NCI-H69 (cell line): ENCODE measurements at regions not wholly inside any gene's neighbourhood (a gene's known extent, or its start where the extent isn't known, plus 50 kb on each side); places are given as distances from the start of the nearest gene placed in this dataset.
A peak's percentile ranks its signal among the peaks of the same experiment; 100 is the strongest.
"Not testable (repeated sequence)": the region's sequence is repeated elsewhere in the genome, so short reads cannot be mapped to it uniquely, and the experiment has no call there.

Experiments
- DNase-seq: peaks from one replicate; lab custom pipeline; 2025; lab: John Stamatoyannopoulos, UW

- no peak for DNase-seq
Measured at GRCh38 chrX:68995780-68996551, 167.1 kb downstream of the EFNB1 start.

DNA sequence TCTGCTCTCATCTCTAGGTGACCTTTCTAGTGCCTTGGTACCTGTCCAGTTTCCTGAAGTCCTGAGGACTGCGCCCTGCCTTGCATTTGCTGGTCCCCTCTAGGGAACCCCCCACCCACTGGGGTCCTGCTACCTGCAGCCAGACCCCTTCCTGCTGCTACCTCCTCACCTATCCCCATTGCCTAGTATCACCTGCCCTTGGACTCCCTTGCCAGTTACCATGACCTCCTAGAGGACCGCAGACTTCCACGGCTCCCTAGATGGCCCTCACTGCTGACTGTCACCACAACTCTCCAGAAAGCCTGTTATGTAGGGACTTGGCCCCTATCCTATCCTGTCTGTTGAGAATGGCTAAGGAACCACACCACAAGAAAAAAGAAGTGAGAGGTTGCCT is 166.6 kb downstream of the EFNB1 start:
- DNase-seq: no peak

DNA sequence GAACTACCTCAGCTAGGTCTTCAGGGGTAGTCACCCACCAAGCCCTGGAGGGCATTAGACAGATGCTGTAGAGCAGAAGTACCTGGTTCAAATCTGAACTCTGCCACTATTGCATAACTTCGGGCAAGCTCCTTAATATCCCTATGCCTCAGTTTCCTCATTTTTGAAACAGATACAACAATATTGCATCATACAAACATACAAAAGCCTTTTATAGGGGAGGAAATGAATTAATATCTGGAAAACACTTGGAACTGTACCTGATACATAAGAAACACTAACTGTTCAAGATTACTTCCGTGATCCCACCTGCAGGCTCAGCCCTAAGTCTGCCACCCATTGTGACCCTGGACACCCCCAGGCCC is 166.1 kb downstream of the EFNB1 start:
- no peak for DNase-seq

DNA sequence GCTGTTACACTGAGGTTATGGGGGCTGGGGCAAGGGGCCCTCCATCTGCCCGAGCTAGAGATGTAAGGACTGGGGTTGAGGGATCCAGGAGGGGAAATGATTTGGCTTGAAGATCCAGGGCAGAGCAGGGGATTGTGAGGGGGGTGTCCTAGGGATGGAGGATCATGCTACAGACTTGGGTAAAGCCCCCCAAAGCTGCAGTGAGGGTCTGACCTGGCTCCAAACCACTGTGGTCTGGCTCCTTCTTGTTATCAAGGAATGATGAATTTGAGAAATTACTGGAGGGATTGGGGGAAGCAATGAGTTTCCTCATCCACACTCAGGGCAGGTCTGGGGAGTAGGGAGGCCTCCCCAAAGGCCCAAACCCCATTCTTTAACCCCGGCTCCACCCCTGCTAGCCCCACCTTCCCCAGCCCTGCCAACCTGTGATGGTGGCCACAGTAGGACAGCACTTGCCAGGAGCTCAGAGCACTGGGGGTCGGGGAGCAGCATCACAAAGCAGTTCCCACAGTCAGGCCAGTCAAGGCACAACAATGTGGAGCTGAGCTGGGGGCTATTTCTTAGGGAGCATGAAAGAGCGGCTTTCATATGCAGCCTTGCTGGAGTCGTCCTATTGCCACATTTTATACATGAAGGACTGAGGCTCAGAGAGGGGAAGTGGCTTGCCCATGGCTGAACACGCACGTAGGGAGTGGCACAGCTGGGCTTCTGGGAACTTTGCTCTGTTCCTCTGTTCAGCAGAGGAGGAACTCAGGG is 165.5 kb downstream of the EFNB1 start:
- DNase-seq: no peak

DNA sequence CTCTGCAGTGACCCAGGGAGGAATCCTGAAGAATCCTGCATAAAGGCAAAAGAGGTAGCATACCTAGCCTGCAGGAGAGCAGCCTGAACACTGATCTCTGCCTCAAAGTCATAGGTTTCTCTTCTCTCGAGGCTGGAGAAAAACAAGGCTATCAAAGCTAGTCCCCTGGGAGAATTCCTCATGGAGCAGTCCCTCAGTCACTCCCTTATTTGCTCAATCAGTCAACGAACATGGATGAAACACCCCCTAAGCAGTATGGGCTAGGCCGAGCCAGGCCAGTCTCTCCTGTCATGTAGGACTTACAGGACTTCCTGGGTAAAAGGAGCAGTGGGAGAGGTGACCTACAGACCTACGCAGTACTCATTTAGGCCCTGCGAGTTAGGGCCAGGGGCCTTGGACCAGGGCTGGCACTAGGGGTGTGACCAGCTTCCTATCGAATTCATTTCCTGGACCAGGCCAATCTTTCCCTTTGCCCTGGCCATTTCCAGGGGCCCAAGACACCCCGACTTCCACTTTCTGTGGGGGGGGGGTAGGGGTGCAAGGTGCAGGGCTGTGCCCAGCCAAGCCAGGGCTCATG is 164.1 kb downstream of the EFNB1 start:
- DNase-seq: no peak

DNA sequence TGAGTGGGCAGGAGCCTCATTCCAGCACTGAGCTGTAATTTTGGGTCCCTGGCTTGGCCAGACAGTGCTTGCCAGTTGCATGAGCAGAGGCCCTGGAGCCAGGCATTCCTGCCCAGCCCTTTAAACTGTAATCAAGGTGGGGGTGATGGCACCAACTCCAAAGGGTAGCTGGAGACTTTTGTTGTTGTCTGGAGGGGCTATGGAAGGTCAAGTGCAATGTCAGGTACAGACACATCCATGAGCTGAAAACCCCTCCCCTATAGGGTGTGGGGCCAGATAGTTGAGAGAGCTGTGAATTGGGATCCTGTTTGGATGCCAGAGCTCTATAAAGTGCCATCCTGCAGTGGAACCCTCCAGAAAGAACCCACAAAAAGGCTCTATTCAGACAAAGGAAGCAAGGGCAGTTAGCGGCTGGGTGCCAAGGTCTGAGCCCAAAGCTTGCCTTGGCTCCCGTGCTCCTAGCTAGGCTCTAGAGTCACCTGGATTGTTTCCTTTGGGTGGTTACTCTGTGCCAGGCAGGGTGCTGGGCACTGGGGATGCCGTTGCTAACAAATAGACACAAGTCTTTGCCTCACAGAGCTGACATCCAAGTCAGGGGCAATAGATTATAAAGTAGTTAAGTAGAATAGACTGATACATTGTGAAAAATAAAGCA is 163.0 kb downstream of the EFNB1 start:
- no peak for DNase-seq

GRCh38 chrX:68990948-68991347 is 162.1 kb downstream of the EFNB1 start:
- no peak for DNase-seq

DNA sequence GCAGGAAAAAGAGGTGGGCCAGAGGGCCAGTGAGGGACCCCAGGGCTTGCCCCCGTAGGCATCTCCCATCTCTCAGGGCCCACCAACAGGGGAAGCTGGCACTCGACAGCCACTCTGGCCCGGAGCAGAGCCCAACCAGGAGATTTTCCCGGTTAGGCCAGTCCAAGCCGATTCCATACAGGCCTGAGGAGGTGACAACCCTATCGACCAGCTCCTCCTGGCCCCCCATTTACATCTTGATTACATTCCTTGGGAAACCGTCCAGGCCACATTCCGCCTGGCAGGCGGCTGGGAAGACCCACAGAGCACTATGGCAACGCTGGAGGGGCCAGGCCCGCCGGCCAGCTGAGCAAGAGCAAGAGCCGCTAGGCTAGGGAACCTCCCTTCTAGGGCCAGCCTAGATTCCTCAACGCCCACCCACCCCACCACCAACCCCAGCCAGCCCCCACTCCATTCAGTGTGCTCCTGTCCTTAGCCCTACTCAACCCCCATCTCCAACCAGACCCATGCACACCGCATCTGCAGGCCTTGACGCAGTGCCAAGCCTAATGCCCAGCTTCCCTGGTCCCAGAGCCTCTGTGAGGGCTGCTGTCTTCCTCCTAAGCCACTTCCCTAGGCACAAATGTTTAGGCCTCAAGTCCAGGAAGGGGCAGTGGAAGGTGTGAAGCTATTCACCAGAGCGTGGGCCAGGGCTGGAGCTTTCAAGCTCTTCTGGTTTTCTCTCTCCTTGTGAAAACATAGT is 161.2 kb downstream of the EFNB1 start:
- DNase-seq: no peak

DNA sequence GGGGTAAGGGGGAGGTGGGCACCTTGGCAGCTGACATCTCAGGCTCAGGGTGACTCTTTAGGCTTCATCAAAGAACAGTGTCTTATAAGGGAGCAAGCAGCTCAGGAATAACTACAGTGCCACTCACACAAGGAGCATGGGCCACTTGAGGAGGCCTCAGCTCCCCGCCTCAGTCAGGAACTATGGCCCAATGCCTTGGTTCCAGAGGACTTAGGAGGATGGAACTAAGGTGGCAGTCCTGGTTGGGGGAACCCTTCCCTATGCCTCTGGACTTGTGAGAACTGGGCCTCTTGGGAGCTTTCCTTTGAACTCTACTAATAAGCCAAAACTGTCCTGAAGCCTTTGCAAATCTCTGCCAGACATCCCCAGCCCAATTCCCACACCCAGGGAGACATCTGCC is 160.6 kb downstream of the EFNB1 start:
- DNase-seq: no peak

GRCh38 chrX:68988865-68989264 is 160.0 kb downstream of the EFNB1 start:
- DNase-seq: no peak

- DNase-seq: no peak
Measured at GRCh38 chrX:68985135-68985755, 156.4 kb downstream of the EFNB1 start.

GRCh38 chrX:68983004-68983857 is 154.4 kb downstream of the EFNB1 start:
- DNase-seq: peak; percentile 17

GRCh38 chrX:68982476-68982875 is 153.7 kb downstream of the EFNB1 start:
- no peak for DNase-seq

- no peak for DNase-seq
Measured at GRCh38 chrX:68980906-68981616, 152.2 kb downstream of the EFNB1 start.

- no peak for DNase-seq
Measured at GRCh38 chrX:68978655-68979054, 149.8 kb downstream of the EFNB1 start.

DNA sequence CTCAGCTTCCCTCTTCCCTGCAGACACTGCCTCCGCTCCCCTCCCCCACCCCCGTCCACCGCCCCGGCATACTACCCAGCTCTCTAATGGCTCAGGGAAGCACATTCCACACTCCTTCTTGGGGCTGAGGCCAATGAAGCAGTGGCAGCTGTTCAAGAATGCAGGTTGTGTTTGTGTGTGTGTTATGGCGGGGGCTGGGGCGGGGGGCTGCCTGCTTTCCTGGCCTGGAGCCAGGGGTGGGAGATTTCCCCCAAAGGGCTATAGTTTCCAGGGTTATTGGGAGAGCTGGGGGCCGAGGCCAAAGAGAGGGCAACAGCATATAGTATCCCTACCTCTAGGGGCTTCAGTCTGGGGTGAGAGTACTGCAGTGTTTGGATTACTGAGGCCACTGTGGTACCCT is 149.4 kb downstream of the EFNB1 start:
- DNase-seq: no peak

DNA sequence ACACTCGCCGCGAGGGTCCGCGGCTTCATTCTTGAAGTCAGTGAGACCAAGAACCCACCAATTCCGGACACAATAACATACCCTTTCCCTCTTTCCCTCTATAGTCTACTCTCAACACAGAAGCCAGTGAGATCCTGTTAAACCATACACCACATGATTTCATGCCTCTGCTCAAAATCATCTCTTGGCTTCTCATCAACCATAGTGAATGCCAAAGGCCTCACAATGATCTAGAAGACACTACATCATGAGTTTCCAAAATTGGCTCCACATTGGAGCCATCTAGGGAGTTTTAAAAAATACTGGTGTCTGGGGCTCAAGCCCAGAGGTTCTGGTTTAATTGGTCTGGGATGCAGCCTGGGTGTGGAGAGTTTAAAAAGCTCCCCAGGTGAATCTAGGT is 124.5 kb downstream of the EFNB1 start:
- DNase-seq: no peak

DNA sequence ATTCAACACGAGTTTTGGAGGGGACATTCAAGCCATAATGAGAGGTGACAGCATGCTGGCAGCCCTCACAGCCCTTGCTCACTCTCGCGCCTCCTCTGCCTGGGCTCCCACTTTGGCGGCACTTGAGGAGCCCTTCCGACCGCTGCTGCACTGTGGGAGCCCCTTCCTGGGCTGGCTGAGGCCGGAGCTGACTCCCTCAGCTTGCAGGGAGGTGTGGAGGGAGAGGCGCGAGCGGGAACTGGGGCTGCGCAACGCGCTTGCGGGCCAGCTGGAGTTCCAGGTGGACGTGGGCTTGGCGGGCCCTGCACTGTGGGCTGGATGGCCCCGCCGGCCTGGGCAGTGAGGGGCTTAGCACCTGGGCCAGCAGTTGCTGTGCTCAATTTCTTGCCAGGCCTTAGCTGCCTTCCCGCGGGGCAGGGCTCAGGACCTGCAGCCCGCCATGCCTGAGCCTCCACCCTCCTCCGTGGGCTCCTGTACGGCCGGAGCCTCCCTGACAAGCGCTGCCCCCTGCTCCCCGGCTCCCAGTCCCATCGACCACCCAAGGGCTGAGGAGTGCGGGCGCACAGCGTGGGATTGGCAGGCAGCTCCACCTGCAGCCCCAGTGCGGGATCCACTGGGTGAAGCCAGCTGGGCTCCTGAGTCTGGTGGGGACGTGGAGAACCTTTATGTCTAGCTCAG is 123.3 kb downstream of the EFNB1 start:
- not testable (repeated sequence) for DNase-seq

DNA sequence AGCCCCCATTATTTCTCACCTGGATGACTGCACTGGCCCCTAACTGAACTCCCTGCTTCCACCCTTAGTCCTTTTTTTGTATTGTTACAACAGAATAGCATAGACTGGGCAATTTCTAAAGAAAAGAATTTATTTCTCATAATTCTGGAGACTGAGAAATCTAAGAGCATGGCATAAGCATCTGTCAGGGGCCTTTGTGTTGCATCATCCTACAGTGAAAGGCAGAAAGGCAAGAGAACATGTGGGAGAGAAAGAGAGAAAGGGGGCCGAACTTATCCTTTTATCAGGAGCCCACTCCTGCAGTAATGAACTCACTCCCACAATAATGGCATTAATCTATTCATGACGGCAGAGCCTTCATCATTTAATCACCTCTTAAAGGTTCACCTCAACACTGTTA is 122.1 kb downstream of the EFNB1 start:
- no peak for DNase-seq
